HG03280 (cell line): ENCODE measurements at regions not wholly inside any gene's neighbourhood (a gene's known extent, or its start where the extent isn't known, plus 50 kb on each side); places are given as distances from the start of the nearest gene placed in this dataset.

Experiments used
- ATAC-seq: cut with Tn5 transposase; IDR thresholded peaks from one replicate; pipeline ENCODE4 v1.9.1; 2021; ENCODE audit warnings: mild to moderate bottlenecking, moderate library complexity; ENCODE audit not compliant: unreplicated experiment

GRCh38 chr12:74418573-74418972 lies 119.1 kb upstream of the ATXN7L3B start:
- no peak for ATAC-seq

DNA sequence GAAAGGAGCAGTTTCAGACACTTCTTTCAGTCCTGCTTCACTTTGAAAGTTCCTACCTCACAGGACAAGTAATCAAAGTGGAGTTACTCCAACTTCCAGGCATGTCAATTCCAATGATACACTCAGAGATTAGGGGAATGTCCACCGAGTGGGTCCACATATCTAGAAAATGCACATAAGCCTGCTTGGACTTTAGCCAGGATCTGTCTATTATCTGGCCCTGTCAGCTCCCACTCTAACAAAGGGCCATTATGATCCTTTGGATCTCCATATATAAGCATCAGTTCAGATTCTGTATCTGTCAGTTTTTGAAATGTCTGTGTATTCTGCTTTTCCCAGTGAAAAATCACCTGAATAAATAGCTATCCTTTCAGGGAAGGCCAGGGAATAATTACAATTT lies 112.9 kb upstream of the ATXN7L3B start:
- ATAC-seq: no peak

GRCh38 chr12:74426091-74426490 lies 111.5 kb upstream of the ATXN7L3B start:
- ATAC-seq: no peak

DNA sequence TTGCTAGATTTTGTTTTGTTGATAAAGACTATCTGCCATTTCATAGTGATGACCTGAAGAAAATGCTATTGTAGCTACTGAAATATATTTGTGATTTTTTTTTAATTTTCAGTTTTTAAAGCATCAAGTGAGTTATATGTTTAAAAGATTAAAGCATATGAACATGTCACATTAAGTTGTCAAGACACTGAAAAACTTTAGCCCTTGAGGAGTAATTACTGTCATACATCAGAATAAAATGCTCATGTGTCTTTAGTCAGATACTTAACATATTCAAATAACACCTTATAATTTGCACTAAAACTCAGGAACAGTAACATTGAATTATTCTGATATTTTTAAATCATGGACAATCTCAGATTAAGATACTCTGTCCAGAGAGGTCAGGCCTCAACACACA lies 108.1 kb upstream of the ATXN7L3B start:
- no peak for ATAC-seq

DNA sequence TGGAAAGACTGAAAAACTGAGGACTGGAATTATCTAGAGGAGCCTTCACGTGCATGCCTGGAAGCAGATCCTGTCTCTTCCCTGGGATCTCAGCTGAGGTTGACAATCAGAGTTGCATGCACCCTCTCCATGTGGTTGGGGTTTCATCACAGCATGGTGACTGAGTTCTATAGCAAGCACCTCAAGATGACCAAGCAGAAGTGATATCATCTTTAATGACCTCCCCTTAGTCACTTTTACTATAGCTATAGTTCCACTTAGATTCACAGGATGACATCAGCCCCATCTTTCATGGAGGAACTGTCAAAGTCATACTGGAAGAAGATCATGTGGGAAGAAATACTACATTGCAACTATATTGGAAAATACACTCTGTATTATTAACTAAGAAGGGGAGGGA lies 105.8 kb upstream of the ATXN7L3B start:
- ATAC-seq: no peak

DNA sequence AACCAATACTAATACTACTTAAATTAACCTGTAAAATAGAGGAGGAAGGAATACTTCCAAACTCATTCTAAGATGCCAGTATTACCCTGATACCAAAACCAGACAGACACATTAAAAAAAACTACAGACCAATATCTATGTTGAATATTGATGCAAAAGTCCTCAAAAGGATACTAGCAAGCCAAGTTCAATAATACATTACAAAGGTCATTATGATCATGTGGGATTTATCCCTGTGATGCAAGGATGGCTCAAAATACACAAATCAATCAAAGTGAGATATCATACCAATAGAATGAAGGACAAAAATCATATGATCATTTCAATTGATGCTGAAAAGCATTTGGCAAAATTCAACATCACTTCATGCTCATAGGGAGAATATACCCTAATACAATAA lies 97.2 kb upstream of the ATXN7L3B start:
- no peak for ATAC-seq

- ATAC-seq: no peak
These were observed 95.8 kb upstream of the ATXN7L3B start for GRCh38 chr12:74441872-74442271.

GRCh38 chr12:74446466-74446865 lies 91.2 kb upstream of the ATXN7L3B start:
- no peak for ATAC-seq

DNA sequence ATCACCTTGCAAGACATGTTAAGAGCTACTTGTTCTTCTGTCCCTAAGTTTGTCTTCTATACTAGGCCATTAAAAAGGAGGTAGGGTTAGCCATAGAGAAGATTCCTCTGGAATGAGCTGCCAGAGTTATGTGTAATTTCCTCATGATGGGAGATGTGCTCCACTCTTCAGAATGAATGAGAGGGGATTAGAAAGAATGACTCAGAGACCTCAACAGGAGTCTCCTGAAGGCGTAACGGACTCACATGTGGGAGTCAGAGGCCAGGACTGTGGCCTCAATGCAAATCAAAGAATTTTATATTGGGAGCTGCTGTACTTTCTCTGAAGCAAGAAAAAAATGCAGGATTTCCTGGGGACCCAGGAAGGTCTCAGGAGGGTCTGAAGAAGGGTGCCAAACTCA lies 87.8 kb upstream of the ATXN7L3B start:
- ATAC-seq: no peak

DNA sequence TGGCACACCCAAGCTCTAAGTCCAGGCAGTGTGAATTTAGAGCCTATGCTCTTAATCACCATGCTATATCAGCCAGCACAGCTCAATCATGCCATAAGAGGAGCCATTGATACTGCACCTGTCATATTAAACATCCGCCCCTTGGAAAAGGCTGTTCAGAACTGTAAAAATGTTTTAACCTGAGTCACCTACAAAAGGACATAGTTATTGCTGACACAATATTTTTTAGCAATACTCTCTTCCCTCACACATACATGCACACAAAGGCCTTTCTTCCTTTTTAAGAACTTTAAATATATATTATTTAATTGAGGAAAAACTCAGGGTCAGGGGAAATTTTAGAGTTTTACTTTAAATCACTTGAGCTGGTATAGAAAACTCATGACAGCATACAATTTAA lies 83.5 kb upstream of the ATXN7L3B start:
- ATAC-seq: no peak

- ATAC-seq: no peak
These were observed 82.2 kb upstream of the ATXN7L3B start for GRCh38 chr12:74455429-74455828.

- no peak for ATAC-seq
These were observed 81.2 kb upstream of the ATXN7L3B start for GRCh38 chr12:74456431-74456830.

DNA sequence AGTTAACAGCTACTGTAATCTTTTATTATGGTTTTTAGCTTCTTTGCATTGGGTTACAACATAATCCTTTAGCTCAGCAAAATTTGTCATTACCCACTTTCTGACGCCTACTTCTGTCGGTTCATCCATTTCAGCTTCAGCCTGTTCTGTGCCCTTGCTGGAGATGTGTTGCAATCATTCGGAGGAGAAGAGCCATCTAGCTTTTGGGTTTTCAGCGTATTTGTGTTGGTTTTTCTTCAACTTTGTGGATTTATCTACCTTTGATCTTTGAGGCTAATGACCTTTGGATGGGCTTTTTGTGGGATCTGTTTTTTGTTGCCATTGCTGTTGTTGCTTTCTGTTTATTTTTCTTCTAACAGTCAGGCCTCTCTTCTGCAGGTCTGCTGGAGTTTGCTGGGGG lies 69.2 kb upstream of the ATXN7L3B start:
- ATAC-seq: no peak

DNA sequence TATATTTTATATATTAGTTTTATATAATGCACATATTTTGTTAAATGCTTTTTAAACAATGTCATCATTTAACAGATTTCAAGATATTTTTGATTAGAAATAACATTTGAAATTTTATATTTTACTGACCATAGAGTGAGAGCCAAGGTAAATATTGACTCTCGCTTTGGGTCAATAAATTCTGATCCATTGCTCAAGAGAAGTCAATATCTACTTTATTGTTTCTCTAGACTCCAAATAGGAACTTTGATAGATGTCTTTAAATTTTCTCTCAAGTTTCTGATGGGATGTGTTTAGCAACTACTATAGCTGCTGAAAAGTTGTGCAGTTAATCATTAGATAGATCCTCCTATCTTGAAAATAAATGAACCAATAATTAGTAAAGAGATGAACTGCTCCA lies 61.4 kb upstream of the ATXN7L3B start:
- no peak for ATAC-seq

DNA sequence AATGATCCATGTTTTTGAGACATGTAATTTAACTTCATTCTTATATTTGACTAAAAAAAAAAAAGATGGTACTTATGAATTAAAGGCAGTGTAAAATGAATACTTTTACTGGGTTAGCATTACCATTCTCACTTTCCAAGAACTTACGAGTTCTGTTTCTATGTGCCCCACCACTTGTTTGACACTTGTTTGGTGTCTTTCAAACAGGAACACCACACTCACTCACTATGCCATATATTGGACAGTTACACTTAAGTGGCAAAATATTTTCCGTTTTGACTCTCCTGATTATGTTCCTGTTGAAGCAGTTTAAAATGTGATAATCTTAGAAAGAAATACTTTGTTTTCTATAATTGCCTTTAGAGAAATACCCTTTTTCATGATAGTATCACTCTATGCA lies 56.6 kb upstream of the ATXN7L3B start:
- ATAC-seq: no peak

DNA sequence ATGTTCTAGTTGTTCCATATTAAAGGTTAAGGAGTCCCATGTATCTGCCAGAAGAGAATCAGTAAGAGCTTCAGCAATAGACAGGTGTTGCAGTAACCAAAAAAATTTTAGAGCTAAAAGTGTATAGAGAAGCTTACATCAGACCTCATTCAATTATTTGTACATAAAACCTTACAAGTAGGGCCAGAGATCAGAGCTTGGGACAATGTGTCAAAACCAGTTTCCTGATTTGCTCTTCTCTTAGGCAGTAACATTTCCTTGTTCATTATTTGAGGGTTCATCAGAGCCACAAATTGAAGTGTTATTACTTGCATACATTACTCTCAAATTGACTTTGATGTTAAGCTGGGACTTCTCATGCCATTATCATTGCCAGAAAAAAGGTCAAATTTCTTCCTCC lies 55.5 kb upstream of the ATXN7L3B start:
- ATAC-seq: no peak

DNA sequence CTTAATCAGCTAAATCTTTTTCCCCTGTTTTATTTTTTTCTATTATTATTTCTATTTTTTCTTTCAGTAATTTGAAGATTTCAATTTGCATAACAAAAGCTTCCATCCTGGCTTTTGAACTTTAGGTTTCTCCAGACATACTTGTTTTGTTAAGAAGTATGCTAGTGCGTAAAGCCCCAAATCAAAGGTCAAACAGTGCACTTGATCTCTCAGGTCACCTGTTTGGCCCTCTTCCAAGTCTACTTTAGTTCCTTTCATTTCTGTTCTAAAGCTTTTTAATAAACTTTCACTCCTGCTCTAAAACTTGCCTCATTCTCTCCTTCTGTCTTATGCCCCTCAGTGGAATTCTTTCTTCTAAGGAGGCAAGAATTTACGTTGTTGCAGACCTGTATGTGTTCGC lies 54.6 kb upstream of the ATXN7L3B start:
- ATAC-seq: no peak
